ENCODE measurements at regions not wholly inside any gene's neighbourhood (a gene's known extent, or its start where the extent isn't known, plus 50 kb on each side); places are given as distances from the start of the nearest gene placed in this dataset.
"Not testable (repeated sequence)": the region's sequence is repeated elsewhere in the genome, so short reads cannot be mapped to it uniquely, and the experiment has no call there.

- no peak for DNase-seq
These were observed 90.7 kb upstream of the DCLK2 start for GRCh38 chr4:149987330-149988086.

GRCh38 chr4:149988087-149988410 lies 90.2 kb upstream of the DCLK2 start:
- no peak for DNase-seq

GRCh38 chr4:149993030-149993429 lies 85.2 kb upstream of the DCLK2 start:
- DNase-seq: no peak

GRCh38 chr4:149995134-149995756 lies 83.0 kb upstream of the DCLK2 start:
- DNase-seq: no peak

GRCh38 chr4:149997881-149998421 lies 80.3 kb upstream of the DCLK2 start:
- DNase-seq: no peak

GRCh38 chr4:149999485-150000074 lies 78.7 kb upstream of the DCLK2 start:
- no peak for DNase-seq

- DNase-seq: no peak
These were observed 76.4 kb upstream of the DCLK2 start for GRCh38 chr4:150001815-150002214.

GRCh38 chr4:150002561-150002960 lies 75.7 kb upstream of the DCLK2 start:
- no peak for DNase-seq

GRCh38 chr4:150004481-150004880 lies 73.8 kb upstream of the DCLK2 start:
- no peak for DNase-seq

- DNase-seq: no peak
These were observed 72.7 kb upstream of the DCLK2 start for GRCh38 chr4:150005537-150005936.

GRCh38 chr4:150006197-150006596 lies 72.0 kb upstream of the DCLK2 start:
- no peak for DNase-seq

GRCh38 chr4:150007512-150007911 lies 70.7 kb upstream of the DCLK2 start:
- no peak for DNase-seq

- DNase-seq: no peak
These were observed 69.7 kb upstream of the DCLK2 start for GRCh38 chr4:150008546-150008945.

- no peak for DNase-seq
These were observed 68.7 kb upstream of the DCLK2 start for GRCh38 chr4:150009533-150009932.

GRCh38 chr4:150010525-150011126 lies 67.6 kb upstream of the DCLK2 start:
- DNase-seq: no peak

GRCh38 chr4:150012851-150013360 lies 65.3 kb upstream of the DCLK2 start:
- no peak for DNase-seq

GRCh38 chr4:150015910-150016309 lies 62.3 kb upstream of the DCLK2 start:
- not testable (repeated sequence) for DNase-seq

GRCh38 chr4:150016621-150017020 lies 61.6 kb upstream of the DCLK2 start:
- not testable (repeated sequence) for DNase-seq

- no peak for DNase-seq
These were observed 60.0 kb upstream of the DCLK2 start for GRCh38 chr4:150018257-150018656.

- DNase-seq: no peak
These were observed 56.8 kb upstream of the DCLK2 start for GRCh38 chr4:150021483-150021882.

GRCh38 chr4:150023489-150023888 lies 54.8 kb upstream of the DCLK2 start:
- no peak for DNase-seq

- not testable (repeated sequence) for DNase-seq
These were observed 51.3 kb upstream of the DCLK2 start for GRCh38 chr4:150026987-150027386.

Measured in CD4-positive, alpha-beta T cell treated with Interleukin-6 for 4 hours (primary cell).